A549 (cell line): ENCODE measurements at regions not wholly inside any gene's neighbourhood (a gene's known extent, or its start where the extent isn't known, plus 50 kb on each side); places are given as distances from the start of the nearest gene placed in this dataset.

Experiments used
- CHD2 ChIP-seq: fragments of 150-350 bp; IDR thresholded peaks from 2 replicates; pipeline ENCODE4 v1.6.1; 2014; ENCODE audit warnings: low read length; ENCODE audit not compliant: partially characterized antibody
- JUNB ChIP-seq: fragments of >200 bp; sonication (Bioruptor Twin); formaldehyde crosslinking; IDR thresholded peaks from 2 replicates; pipeline ENCODE4 v1.6.1; 2016
- MAZ ChIP-seq: fragments of 150-350 bp; IDR thresholded peaks from 2 replicates; pipeline ENCODE4 v1.6.1; 2014; ENCODE audit warnings: antibody characterized with exemption, low read depth, low read length, borderline replicate concordance
- POLR2A ChIP-seq: IDR thresholded peaks from 2 replicates; pipeline ENCODE4 v1.6.1; 2012; ENCODE audit warnings: mild to moderate bottlenecking, low read length
- RCOR1 ChIP-seq: fragments of 150-350 bp; IDR thresholded peaks from 2 replicates; pipeline ENCODE4 v1.6.1; 2014; ENCODE audit warnings: antibody characterized with exemption, low read length, low read depth
- RFX5 ChIP-seq: fragments of 450-650 bp; IDR thresholded peaks from 2 replicates; pipeline ENCODE4 v1.7.1; 2014; ENCODE audit warnings: antibody characterized with exemption, mild to moderate bottlenecking, moderate library complexity
- ZSCAN20 ChIP-seq: fragments of 250-450 bp; sonication (Bioruptor Pico); IDR thresholded peaks from 2 replicates; pipeline ENCODE4 v1.8.0; 2022; ENCODE audit warnings: mild to moderate bottlenecking, moderate library complexity
- TF ChIP-seq, protein P1 (sequence below): fragments of >200 bp; sonication (Bioruptor Twin); formaldehyde crosslinking; IDR thresholded peaks from 3 replicates; pipeline ENCODE4 v1.5.1; 2016

DNA sequence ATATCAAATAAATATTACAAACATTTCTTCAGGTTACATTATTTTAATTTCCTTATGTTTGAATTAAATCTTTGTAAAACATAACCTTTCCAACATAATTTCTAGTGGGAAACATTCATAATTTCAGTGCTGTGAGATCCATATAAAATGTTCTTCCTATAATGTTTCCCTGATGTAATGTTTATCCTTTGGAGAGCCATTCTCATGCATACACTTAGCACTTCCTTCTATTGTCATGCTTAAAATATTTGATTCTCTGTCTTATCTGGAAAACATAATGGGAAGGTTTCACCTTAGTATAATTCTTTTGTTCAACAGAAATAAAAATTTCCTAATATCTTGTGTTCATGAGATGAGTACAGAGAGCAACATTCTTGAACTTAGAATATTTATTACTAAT, 472.5 kb downstream of the ADAMTS20 start:
- no peak for TF ChIP-seq POLR2A
- no peak for TF ChIP-seq RFX5
- TF ChIP-seq, protein P1, sequence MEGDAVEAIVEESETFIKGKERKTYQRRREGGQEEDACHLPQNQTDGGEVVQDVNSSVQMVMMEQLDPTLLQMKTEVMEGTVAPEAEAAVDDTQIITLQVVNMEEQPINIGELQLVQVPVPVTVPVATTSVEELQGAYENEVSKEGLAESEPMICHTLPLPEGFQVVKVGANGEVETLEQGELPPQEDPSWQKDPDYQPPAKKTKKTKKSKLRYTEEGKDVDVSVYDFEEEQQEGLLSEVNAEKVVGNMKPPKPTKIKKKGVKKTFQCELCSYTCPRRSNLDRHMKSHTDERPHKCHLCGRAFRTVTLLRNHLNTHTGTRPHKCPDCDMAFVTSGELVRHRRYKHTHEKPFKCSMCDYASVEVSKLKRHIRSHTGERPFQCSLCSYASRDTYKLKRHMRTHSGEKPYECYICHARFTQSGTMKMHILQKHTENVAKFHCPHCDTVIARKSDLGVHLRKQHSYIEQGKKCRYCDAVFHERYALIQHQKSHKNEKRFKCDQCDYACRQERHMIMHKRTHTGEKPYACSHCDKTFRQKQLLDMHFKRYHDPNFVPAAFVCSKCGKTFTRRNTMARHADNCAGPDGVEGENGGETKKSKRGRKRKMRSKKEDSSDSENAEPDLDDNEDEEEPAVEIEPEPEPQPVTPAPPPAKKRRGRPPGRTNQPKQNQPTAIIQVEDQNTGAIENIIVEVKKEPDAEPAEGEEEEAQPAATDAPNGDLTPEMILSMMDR = no peak
- TF ChIP-seq CHD2 = no peak
- TF ChIP-seq MAZ = no peak
- TF ChIP-seq ZSCAN20 (CRISPR knock-in tag) = no peak
- no peak for TF ChIP-seq JUNB
- no peak for TF ChIP-seq RCOR1
